Left lung (tissue), 4 donors: ENCODE measurements at regions not wholly inside any gene's neighbourhood (a gene's known extent, or its start where the extent isn't known, plus 50 kb on each side); places are given as distances from the start of the nearest gene placed in this dataset.

Experiments used
- ATAC-seq: fragments of 200-7000 bp; cut with Tn5 transposase; one replicate; pipeline ENCODE4 v1.9.1; 2020; ENCODE audit warnings: moderate library complexity
- DNase-seq, 4 donors: peaks; one replicate each; pipeline ENCODE4 v3.0.0-alpha.2; 2013 to 2020
- H3K27ac ChIP-seq, 2 donors: fragments of 200-600 bp; sonication (generic) in 1 of 2; one replicate each; pipeline versions ENCODE4 v1.5.0 to v1.8.0; 2020 to 2021
- H3K27me3 ChIP-seq, 2 donors: fragments of 200-600 bp; sonication (generic) in 1 of 2; one replicate each; pipeline versions ENCODE4 v1.5.0 to v1.8.0; 2020 to 2021
- H3K36me3 ChIP-seq, 2 donors: fragments of 200-600 bp; sonication (generic) in 1 of 2; one replicate each; pipeline versions ENCODE4 v1.5.0 to v1.8.0; 2020 to 2021
- H3K4me1 ChIP-seq, 2 donors: fragments of 200-600 bp; one replicate each; pipeline ENCODE4 v1.8.0; 2021
- H3K4me3 ChIP-seq, 2 donors: fragments of 200-600 bp; sonication (generic) in 1 of 2; one replicate each; pipeline versions ENCODE4 v1.5.0 to v1.8.0; 2020 to 2021; ENCODE audit warnings: mild to moderate bottlenecking in 1 of 2
- H3K9me3 ChIP-seq, 2 donors: fragments of 200-600 bp; sonication (generic) in 1 of 2; one replicate each; pipeline versions ENCODE4 v1.5.0 to v1.8.0; 2020 to 2021
- CTCF ChIP-seq, 2 donors: fragments of 200-600 bp; sonication (generic) in 1 of 2; IDR thresholded peaks; one replicate each; pipeline versions ENCODE4 v1.5.0 to v1.8.0; 2021; ENCODE audit warnings: antibody characterized with exemption in 2 of 2
- intact Hi-C, 2 donors: fragments of 100-400 bp; cut with DNase I; formaldehyde crosslinking; loops; one replicate each; pipeline versions ENCODE4 v1.11.2 to v1.14.2; 2022
- donor health status: DM: no; HTN: yes; CAD: no.
- donor health status: DM: no; HTN: no; CAD: no.

- Histone ChIP-seq H3K4me1 (no peaks in the 10 kb centered on the region), H3K36me3 (no peaks in the 10 kb centered on the region), H3K4me3 (no peak overlapping the region), H3K27me3 (no peaks in the 10 kb centered on the region), H3K27ac (no peak overlapping the region), H3K9me3 (no peaks in the 10 kb centered on the region)
- intact Hi-C loops, result no loop called here
- TF ChIP-seq CTCF (IDR thresholded peaks at IDR 0.05), result no peak
- DNase-seq (peak in 2 of 4 donors; percentile 77 to 81), ATAC-seq (no peak)
Observed at GRCh38 chr10:121330563-121330962, 267.7 kb downstream of the FGFR2 start.

- H3K27me3 ChIP-seq, result no peaks in the 10 kb centered on the region
- no peak for TF ChIP-seq CTCF (IDR thresholded peaks at IDR 0.05)
- no peaks in the 10 kb centered on the region for H3K4me1 ChIP-seq
- no peak overlapping the region for H3K27ac ChIP-seq
- intact Hi-C loops, result no loop called here
- no peaks in the 10 kb centered on the region for H3K36me3 ChIP-seq
- ATAC-seq, result no peak
- H3K4me3 ChIP-seq, result no peak overlapping the region
- DNase-seq, result no peak
- H3K9me3 ChIP-seq, result no peaks in the 10 kb centered on the region
Observed at GRCh38 chr10:121332353-121332752, 265.9 kb downstream of the FGFR2 start.

GRCh38 chr10:121332829-121333765, 265.1 kb downstream of the FGFR2 start:
- intact Hi-C loops, result no loop called here
- Histone ChIP-seq H3K36me3 (no peaks in the 10 kb centered on the region), H3K27ac (no peak overlapping the region), H3K9me3 (no peaks in the 10 kb centered on the region), H3K27me3 (no peaks in the 10 kb centered on the region), H3K4me3 (no peak overlapping the region), H3K4me1 (no peaks in the 10 kb centered on the region)
- ATAC-seq (peak; percentile 80), DNase-seq (no peak)
- no peak for TF ChIP-seq CTCF (IDR thresholded peaks at IDR 0.05)

GRCh38 chr10:121335386-121335925, 262.8 kb downstream of the FGFR2 start:
- no peaks in the 10 kb centered on the region for H3K36me3 ChIP-seq
- no peak for ATAC-seq
- intact Hi-C loops, result no loop called here
- no peaks in the 10 kb centered on the region for H3K27me3 ChIP-seq
- H3K27ac ChIP-seq, result no peak overlapping the region
- H3K9me3 ChIP-seq, result no peaks in the 10 kb centered on the region
- H3K4me1 ChIP-seq, result no peaks in the 10 kb centered on the region
- TF ChIP-seq CTCF (IDR thresholded peaks at IDR 0.05), result no peak
- no peak for DNase-seq
- no peak overlapping the region for H3K4me3 ChIP-seq

GRCh38 chr10:121337427-121337826, 260.8 kb downstream of the FGFR2 start:
- Histone ChIP-seq H3K27ac (no peak overlapping the region), H3K4me3 (no peak overlapping the region), H3K36me3 (no peaks in the 10 kb centered on the region), H3K27me3 (no peaks in the 10 kb centered on the region), H3K4me1 (no peaks in the 10 kb centered on the region), H3K9me3 (no peaks in the 10 kb centered on the region)
- ATAC-seq (peak; percentile 60), DNase-seq (no peak)
- no peak for TF ChIP-seq CTCF (IDR thresholded peaks at IDR 0.05)
- intact Hi-C loops, result no loop called here
